ENCODE measurements at regions not wholly inside any gene's neighbourhood (a gene's known extent, or its start where the extent isn't known, plus 50 kb on each side); places are given as distances from the start of the nearest gene placed in this dataset.

- DNase-seq (ENCODE audit: low spot score), result no peak
- H3K9me3 ChIP-seq (ENCODE audit: control insufficient read depth in 4 of 4, low read length in 3 of 4), result no peaks in the 10 kb centered on the region
- 27% methylated on average over 3 of the region's 3 CpGs for WGBS
- no peak overlapping the region for H3K9ac ChIP-seq (ENCODE audit: low read depth in 1 of 2, low read length in 2 of 2)
- TF ChIP-seq JUND (IDR thresholded peaks at IDR 0.05), result no peak
- TF ChIP-seq GABPA (IDR thresholded peaks at IDR 0.05 in 1 of 2, conservative IDR thresholded peaks at IDR 0.05 in 1 of 2), result peak in 1 of 2 donors; percentile 46
- no peak overlapping the region for H3K4me3 ChIP-seq (ENCODE audit: low read depth in 1 of 3, low read length in 3 of 3)
- peaks cover 0 to 3% (median 0%) of the 10 kb centered on the region in 4 donors for H3K4me1 ChIP-seq (ENCODE audit: control insufficient read depth in 4 of 4, insufficient read depth in 4 of 4, low read length in 3 of 4)
- no peaks in the 10 kb centered on the region for H3K27me3 ChIP-seq (ENCODE audit: control insufficient read depth in 4 of 4, insufficient read depth in 4 of 4, low read length in 3 of 4)
- no peaks in the 10 kb centered on the region for H3K36me3 ChIP-seq (ENCODE audit: control insufficient read depth in 4 of 4, insufficient read depth in 3 of 4, low read depth in 1 of 4, low read length in 3 of 4)
- no peak overlapping the region for H3K27ac ChIP-seq (ENCODE audit: low read depth in 1 of 2, low read length in 2 of 2)
Observed at GRCh38 chr4:14857475-14857874, 144.8 kb upstream of the CPEB2 start.

DNA sequence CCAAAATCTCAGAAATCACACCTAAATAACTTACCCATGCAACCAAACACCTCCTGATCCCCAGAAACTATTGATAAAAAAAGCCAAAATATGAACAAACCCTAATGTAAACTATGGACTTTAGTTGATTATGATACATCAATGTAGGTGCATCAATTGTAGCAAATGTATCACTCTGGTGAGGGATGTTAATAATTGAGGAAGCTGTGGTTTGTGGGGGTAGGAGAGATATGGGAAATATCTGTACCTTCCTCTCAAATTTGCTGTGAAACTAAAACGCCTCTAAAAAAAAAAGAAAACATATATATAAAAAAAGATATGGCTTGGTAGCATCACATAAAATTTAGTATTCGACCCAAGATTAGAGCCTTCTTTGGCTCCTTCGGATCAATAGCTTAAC is 144.3 kb upstream of the CPEB2 start:
- no peak for DNase-seq (ENCODE audit: low spot score)
- TF ChIP-seq EGR1 (IDR thresholded peaks at IDR 0.05; ENCODE audit: low read depth in 2 of 2), result no peak
- TF ChIP-seq YY1 (IDR thresholded peaks at IDR 0.05), result no peak
- TF ChIP-seq, protein P1, sequence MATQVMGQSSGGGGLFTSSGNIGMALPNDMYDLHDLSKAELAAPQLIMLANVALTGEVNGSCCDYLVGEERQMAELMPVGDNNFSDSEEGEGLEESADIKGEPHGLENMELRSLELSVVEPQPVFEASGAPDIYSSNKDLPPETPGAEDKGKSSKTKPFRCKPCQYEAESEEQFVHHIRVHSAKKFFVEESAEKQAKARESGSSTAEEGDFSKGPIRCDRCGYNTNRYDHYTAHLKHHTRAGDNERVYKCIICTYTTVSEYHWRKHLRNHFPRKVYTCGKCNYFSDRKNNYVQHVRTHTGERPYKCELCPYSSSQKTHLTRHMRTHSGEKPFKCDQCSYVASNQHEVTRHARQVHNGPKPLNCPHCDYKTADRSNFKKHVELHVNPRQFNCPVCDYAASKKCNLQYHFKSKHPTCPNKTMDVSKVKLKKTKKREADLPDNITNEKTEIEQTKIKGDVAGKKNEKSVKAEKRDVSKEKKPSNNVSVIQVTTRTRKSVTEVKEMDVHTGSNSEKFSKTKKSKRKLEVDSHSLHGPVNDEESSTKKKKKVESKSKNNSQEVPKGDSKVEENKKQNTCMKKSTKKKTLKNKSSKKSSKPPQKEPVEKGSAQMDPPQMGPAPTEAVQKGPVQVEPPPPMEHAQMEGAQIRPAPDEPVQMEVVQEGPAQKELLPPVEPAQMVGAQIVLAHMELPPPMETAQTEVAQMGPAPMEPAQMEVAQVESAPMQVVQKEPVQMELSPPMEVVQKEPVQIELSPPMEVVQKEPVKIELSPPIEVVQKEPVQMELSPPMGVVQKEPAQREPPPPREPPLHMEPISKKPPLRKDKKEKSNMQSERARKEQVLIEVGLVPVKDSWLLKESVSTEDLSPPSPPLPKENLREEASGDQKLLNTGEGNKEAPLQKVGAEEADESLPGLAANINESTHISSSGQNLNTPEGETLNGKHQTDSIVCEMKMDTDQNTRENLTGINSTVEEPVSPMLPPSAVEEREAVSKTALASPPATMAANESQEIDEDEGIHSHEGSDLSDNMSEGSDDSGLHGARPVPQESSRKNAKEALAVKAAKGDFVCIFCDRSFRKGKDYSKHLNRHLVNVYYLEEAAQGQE (IDR thresholded peaks at IDR 0.05), result no peak
- TF ChIP-seq JUND (IDR thresholded peaks at IDR 0.05), result no peak
- TF ChIP-seq, protein P2, sequence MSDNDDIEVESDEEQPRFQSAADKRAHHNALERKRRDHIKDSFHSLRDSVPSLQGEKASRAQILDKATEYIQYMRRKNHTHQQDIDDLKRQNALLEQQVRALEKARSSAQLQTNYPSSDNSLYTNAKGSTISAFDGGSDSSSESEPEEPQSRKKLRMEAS (IDR thresholded peaks at IDR 0.05), result no peak
- TF ChIP-seq SP1 (IDR thresholded peaks at IDR 0.05), result no peak
- no peak for TF ChIP-seq ATF3 (IDR thresholded peaks at IDR 0.05)
- 95% methylated on average over 3 of the region's 3 CpGs for WGBS

DNA sequence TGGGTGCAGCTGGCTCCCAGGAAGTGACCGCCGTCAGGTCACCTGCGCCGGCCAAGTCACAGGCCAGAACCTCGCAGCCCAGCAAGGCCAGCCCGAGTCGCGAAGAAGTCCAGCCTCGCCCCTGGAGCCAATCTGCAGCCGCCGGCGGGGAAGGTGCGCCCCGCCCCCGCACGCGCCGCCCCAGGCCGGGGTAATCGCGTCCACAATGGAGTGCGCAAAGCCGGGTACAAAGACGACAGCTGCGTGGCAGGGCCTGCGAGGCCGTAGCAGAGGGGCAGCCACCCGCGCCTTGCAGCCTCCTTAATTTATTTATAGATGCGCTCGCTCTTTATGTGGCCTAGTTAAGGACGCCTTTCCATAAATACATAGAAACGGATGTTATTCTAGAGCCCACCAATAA is 139.4 kb upstream of the CPEB2 start:
- no peaks in the 10 kb centered on the region for H3K27me3 ChIP-seq (ENCODE audit: control insufficient read depth in 4 of 4, insufficient read depth in 4 of 4, low read length in 3 of 4)
- H3K4me3 ChIP-seq (ENCODE audit: low read depth in 1 of 3, low read length in 3 of 3), result no peak overlapping the region
- H3K27ac ChIP-seq (ENCODE audit: low read depth in 1 of 2, low read length in 2 of 2), result no peak overlapping the region
- WGBS, result 56% methylated on average over 33 of the region's 33 CpGs
- H3K36me3 ChIP-seq (ENCODE audit: control insufficient read depth in 4 of 4, insufficient read depth in 3 of 4, low read depth in 1 of 4, low read length in 3 of 4), result no peaks in the 10 kb centered on the region
- no peak for DNase-seq (ENCODE audit: low spot score)
- TF ChIP-seq, protein P1 (IDR thresholded peaks at IDR 0.05), result no peak
- TF ChIP-seq FOXA1 (IDR thresholded peaks at IDR 0.05), result no peak
- no peak for TF ChIP-seq YY1 (IDR thresholded peaks at IDR 0.05)
- TF ChIP-seq ZBTB33 (IDR thresholded peaks at IDR 0.05), result no peak
- no peak for TF ChIP-seq ATF3 (IDR thresholded peaks at IDR 0.05)
- TF ChIP-seq HNF4G (IDR thresholded peaks at IDR 0.05), result no peak
- TF ChIP-seq EGR1 (IDR thresholded peaks at IDR 0.05; ENCODE audit: low read depth in 2 of 2), result no peak
- peaks cover 3 to 21% (median 16%) of the 10 kb centered on the region in 4 donors for H3K4me1 ChIP-seq (ENCODE audit: control insufficient read depth in 4 of 4, insufficient read depth in 4 of 4, low read length in 3 of 4)
- H3K9me3 ChIP-seq (ENCODE audit: control insufficient read depth in 4 of 4, low read length in 3 of 4), result no peaks in the 10 kb centered on the region
- no peak overlapping the region for H3K9ac ChIP-seq (ENCODE audit: low read depth in 1 of 2, low read length in 2 of 2)

More for the DNA sequence above, 144.3 kb upstream of the CPEB2 start:
- Histone ChIP-seq H3K27me3 (ENCODE audit: control insufficient read depth in 4 of 4, insufficient read depth in 4 of 4, low read length in 3 of 4) (no peaks in the 10 kb centered on the region), H3K9me3 (ENCODE audit: control insufficient read depth in 4 of 4, low read length in 3 of 4) (no peaks in the 10 kb centered on the region), H3K27ac (ENCODE audit: low read depth in 1 of 2, low read length in 2 of 2) (no peak overlapping the region), H3K9ac (ENCODE audit: low read depth in 1 of 2, low read length in 2 of 2) (no peak overlapping the region), H3K36me3 (ENCODE audit: control insufficient read depth in 4 of 4, insufficient read depth in 3 of 4, low read depth in 1 of 4, low read length in 3 of 4) (no peaks in the 10 kb centered on the region), H3K4me1 (ENCODE audit: control insufficient read depth in 4 of 4, insufficient read depth in 4 of 4, low read length in 3 of 4) (peaks cover 0 to 3% (median 0%) of the 10 kb centered on the region in 4 donors), H3K4me3 (ENCODE audit: low read depth in 1 of 3, low read length in 3 of 3) (no peak overlapping the region)

Measured in liver (tissue), 7 donors.